ENCODE measurements at regions not wholly inside any gene's neighbourhood (a gene's known extent, or its start where the extent isn't known, plus 50 kb on each side); places are given as distances from the start of the nearest gene placed in this dataset.
"Not testable (repeated sequence)": the region's sequence is repeated elsewhere in the genome, so short reads cannot be mapped to it uniquely, and the experiment has no call there.

GRCh38 chr13:86051134-86052103, 252.2 kb upstream of the SLITRK6 start:
- peak; percentile 90 for DNase-seq (ENCODE audit: low spot score)

DNA sequence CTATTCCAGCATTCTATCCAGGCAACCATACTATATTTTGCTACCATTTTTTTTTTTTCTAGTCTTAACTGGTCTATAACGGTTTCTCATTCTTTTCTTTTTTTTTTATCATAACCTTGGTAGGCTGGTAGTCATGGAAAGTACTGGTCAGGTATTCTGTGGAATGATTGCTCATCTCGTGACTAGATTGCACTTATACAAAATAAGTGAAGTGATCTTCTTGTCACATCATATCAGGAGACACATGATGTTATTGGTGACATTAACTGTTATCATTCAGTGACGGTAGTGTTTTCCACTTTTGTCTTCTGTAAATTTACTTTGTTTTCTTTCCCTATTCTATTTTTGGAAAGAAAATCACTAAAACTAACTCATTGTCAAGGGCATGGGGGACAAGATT, 239.3 kb upstream of the SLITRK6 start:
- no peak for DNase-seq (ENCODE audit: low spot score)

- peak; percentile 40 for DNase-seq (ENCODE audit: low spot score)
These were observed 221.3 kb upstream of the SLITRK6 start for GRCh38 chr13:86020351-86021002.

- no peak for DNase-seq (ENCODE audit: low spot score)
These were observed 207.1 kb upstream of the SLITRK6 start for GRCh38 chr13:86006317-86006716.

DNA sequence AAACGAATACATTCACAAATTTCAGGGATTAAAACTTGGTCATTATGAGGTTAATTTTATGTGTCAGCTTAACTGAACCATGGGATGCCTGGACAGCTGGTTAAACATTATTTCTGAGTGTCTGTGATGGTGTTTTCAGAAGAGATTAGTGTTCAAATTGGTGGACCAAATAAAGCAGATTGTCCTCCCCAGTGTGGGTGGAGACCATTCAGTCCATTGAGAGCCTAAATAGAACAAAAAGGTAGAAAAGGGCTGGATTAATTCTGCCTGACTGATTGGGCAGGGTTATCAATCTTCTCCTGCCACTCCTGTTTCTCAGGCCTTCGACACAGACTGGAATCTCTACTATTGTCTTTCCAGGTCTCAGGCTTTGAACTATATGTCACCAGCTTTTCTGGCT, 203.8 kb upstream of the SLITRK6 start:
- DNase-seq (ENCODE audit: low spot score), result no peak

GRCh38 chr13:86000546-86000945, 201.3 kb upstream of the SLITRK6 start:
- DNase-seq (ENCODE audit: low spot score), result no peak

DNA sequence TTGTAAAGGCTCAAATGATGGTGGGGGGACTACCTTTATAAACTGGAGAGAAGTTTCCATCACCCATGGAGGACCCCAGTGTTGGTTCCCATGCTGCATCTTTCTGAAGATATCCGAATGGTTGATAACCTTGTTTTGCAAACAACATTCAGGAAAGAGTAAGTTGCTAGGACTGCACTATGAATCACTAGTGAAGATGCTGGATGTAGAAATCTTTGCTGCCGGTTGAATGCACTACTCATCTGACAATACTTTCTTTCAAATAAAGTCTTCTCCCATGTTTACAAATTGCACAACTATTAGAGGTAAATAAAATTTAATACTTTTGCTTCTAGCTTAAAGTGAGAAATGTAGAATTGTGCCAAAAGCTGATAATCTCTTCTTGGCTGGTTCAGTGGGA, 198.4 kb upstream of the SLITRK6 start:
- no peak for DNase-seq (ENCODE audit: low spot score)

DNA sequence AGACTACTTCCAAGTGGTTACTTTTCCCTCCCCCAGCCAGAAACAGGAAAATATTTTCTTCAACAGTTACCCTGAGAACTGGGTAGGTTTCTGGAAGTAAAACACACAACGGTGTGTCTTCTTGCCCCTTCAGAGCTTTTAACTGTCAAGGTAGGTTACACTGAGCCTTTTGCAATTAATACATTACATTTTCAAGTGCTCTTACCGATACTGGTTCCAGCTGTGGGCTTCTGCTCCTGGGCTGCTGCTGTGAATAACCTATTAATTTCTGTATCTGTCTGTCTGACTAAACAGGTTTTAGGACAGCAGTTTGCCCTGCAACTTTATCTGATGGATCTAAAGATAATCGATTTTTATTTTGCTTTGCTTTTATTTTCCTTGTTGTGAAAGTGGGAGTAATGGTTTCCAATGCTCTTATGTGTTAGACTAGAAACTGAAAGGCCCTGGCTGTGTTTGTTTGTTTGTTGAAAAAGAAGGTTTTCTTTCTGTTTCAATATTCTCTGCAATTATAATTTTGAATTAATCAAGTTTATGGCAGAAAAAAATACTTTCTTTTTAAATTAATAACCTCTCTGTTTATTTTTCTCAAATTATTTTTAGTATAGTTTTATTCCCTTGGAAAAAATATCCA, 196.7 kb upstream of the SLITRK6 start:
- no peak for DNase-seq (ENCODE audit: low spot score)

- DNase-seq (ENCODE audit: low spot score), result no peak
These were observed 194.3 kb upstream of the SLITRK6 start for GRCh38 chr13:85993567-85993966.

- DNase-seq (ENCODE audit: low spot score), result no peak
These were observed 191.2 kb upstream of the SLITRK6 start for GRCh38 chr13:85990397-85990796.

- no peak for DNase-seq (ENCODE audit: low spot score)
These were observed 186.6 kb upstream of the SLITRK6 start for GRCh38 chr13:85985797-85986196.

- no peak for DNase-seq (ENCODE audit: low spot score)
These were observed 182.9 kb upstream of the SLITRK6 start for GRCh38 chr13:85982102-85982501.

GRCh38 chr13:85980447-85980846, 181.2 kb upstream of the SLITRK6 start:
- not testable (repeated sequence) for DNase-seq (ENCODE audit: low spot score)

GRCh38 chr13:85976242-85976641, 177.0 kb upstream of the SLITRK6 start:
- no peak for DNase-seq (ENCODE audit: low spot score)

- no peak for DNase-seq (ENCODE audit: low spot score)
These were observed 175.6 kb upstream of the SLITRK6 start for GRCh38 chr13:85974608-85975366.

- peak; percentile 25 for DNase-seq (ENCODE audit: low spot score)
These were observed 171.5 kb upstream of the SLITRK6 start for GRCh38 chr13:85970727-85971126.

GRCh38 chr13:85969331-85969730, 170.1 kb upstream of the SLITRK6 start:
- DNase-seq (ENCODE audit: low spot score), result no peak

DNA sequence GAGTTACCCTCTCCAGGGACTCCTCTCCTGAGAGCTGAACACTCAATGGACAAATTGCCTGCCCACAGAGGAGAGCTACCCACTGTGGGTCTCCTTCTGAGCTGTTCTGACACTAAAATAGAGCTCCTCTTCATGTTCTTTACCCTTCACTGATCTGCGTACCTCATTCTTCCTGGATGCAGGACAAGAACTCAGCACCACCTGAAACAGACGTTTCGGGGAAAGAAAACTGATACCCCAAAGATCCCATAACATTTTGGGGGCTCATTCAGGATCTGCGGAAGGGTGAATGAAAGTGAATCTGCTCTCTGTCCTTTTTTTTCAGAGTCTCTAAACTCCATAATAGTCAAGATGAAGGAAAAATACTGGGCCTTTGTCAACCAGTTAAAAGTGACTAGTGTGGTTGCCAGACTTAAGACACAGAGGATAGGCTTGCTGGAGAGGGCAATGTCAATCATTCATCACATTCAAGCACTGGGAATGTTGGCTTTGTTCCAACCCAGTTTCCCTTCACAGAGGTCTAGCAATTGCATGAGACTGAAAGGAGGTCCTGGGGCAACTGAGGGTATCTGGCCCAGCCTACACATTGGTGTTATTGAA, 136.7 kb upstream of the SLITRK6 start:
- no peak for DNase-seq (ENCODE audit: low spot score)

- DNase-seq (ENCODE audit: low spot score), result no peak
These were observed 130.9 kb upstream of the SLITRK6 start for GRCh38 chr13:85930108-85930507.

GRCh38 chr13:85910962-85911361, 111.7 kb upstream of the SLITRK6 start:
- no peak for DNase-seq (ENCODE audit: low spot score)

DNA sequence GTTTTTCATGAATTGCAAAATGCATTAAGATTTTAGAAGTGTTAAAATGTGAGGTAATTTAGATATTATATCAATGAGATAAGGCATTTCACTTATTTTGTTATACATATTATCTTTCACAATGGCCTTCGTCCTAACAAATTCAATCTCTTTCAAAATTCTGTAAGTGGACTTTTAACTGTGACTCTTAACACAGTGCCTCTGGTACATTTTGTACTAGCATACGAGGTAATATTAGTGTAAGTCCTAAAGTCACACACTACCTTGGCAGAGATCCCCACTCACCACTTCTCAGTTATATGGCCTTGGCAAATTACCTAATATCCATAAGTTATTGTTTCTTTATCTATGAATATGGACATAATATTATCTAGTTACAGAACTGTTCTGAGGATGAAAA, 101.3 kb upstream of the SLITRK6 start:
- no peak for DNase-seq (ENCODE audit: low spot score)
